HCT116 (cell line): ENCODE measurements at regions not wholly inside any gene's neighbourhood (a gene's known extent, or its start where the extent isn't known, plus 50 kb on each side); places are given as distances from the start of the nearest gene placed in this dataset.

Source experiments
- ATAC-seq: fragments of 200-7000 bp; cut with Tn5 transposase; 2 replicates; pipeline ENCODE4 v1.9.1; 2020; ENCODE audit warnings: mild to moderate bottlenecking, moderate library complexity
- BruUV-seq: library from RNA; stranded (reverse); fragments of 400-500 nt; replicated peaks from 2 replicates; lab custom pipeline; 2021; lab: Mats Ljungman, UMichigan
- CTCF ChIA-PET: fragments of 300-600 bp; sonication (Branson Sonifier 250); formaldehyde crosslinking; loops from one replicate; lab custom pipeline; 2021; ENCODE audit warnings: antibody characterized with exemption; lab: Charles Lee
- POLR2A ChIA-PET: fragments of 300-600, 350-600 bp; sonication (Branson Sonifier 250); formaldehyde crosslinking; loops from one replicate; lab custom pipeline; 2021; ENCODE audit warnings: antibody characterized with exemption; lab: Charles Lee
- RAD21 ChIA-PET, 2 experiments: fragments of 300-600 bp; sonication (Branson Sonifier 250); formaldehyde crosslinking; loops; one replicate each; lab custom pipeline; 2023; ENCODE audit warnings: low total read pairs in 2 of 2; ENCODE audit not compliant: uncharacterized antibody in 2 of 2, unreplicated experiment in 2 of 2, low non-redundant PET in 1 of 2; lab: Charles Lee
- DNase-seq: peaks from one replicate; pipeline ENCODE4 v3.0.0-alpha.2; 2010; ENCODE audit warnings: low read depth, low spot score
- H2AFZ ChIP-seq: fragments of 200-600 bp; shearing (Covaris generic), sonication (generic); 2 replicates; pipeline ENCODE4 v1.6.1; 2017; ENCODE audit warnings: low read depth, mixed run types, mixed read lengths, antibody characterized with exemption, low read length; ENCODE audit not compliant: poor library complexity, severe bottlenecking
- H3K27ac ChIP-seq: 2 replicates; pipeline ENCODE4 v1.5.1; 2012; ENCODE audit warnings: low read depth, low read length
- H3K27me3 ChIP-seq: fragments of 200-600 bp; sonication (generic); 2 replicates; pipeline ENCODE4 v1.6.1; 2016; ENCODE audit warnings: mixed run types, low read length, mixed read lengths; ENCODE audit not compliant: insufficient read depth
- H3K36me3 ChIP-seq, 2 experiments: fragments of 200-500 bp in 1 of 2; fragments of 200-600 bp in 1 of 2; sonication (Bioruptor generic) in 1 of 2; sonication (generic) in 1 of 2; 2 replicates each; pipeline versions ENCODE4 v1.5.1 to v1.6.1; 2014 to 2016; ENCODE audit warnings: low read length in 2 of 2, inconsistent platforms in 1 of 2, mixed read lengths in 1 of 2, mixed run types in 1 of 2; ENCODE audit not compliant: insufficient read depth in 2 of 2, control insufficient read depth in 1 of 2
- H3K4me1 ChIP-seq, 2 experiments: fragments of 200-600 bp in 1 of 2; sonication (generic) in 1 of 2; 2 replicates each; pipeline versions ENCODE4 v1.5.1 to v1.6.1; 2012 to 2017; ENCODE audit warnings: low read length in 2 of 2, inconsistent platforms in 1 of 2, mild to moderate bottlenecking in 1 of 2, mixed read lengths in 1 of 2, mixed run types in 1 of 2, moderate library complexity in 1 of 2; ENCODE audit not compliant: insufficient read depth in 2 of 2, control insufficient read depth in 1 of 2
- H3K4me2 ChIP-seq: fragments of 200-600 bp; sonication (generic); 2 replicates; pipeline ENCODE4 v1.6.1; 2017; ENCODE audit warnings: mixed run types, low read length, mixed read lengths
- H3K4me3 ChIP-seq, 2 experiments: fragments of 200-600 bp in 1 of 2; sonication (generic) in 1 of 2; replicated peaks in 1 of 2; 2 replicates each; pipeline ENCODE4 v1.5.1; 2011 to 2016; ENCODE audit warnings: low read length in 2 of 2, control low read depth in 1 of 2, low read depth in 1 of 2, mild to moderate bottlenecking in 1 of 2, mixed read lengths in 1 of 2, mixed run types in 1 of 2
- H3K79me2 ChIP-seq: fragments of 200-600 bp; sonication (generic); 2 replicates; pipeline ENCODE4 v1.6.1; 2017; ENCODE audit warnings: mild to moderate bottlenecking, mixed run types, low read length, moderate library complexity, mixed read lengths; ENCODE audit not compliant: insufficient read depth
- H3K9ac ChIP-seq: fragments of 200-600 bp; sonication (generic); 2 replicates; pipeline ENCODE4 v1.6.1; 2016; ENCODE audit warnings: low read length, mixed read lengths
- H3K9me2 ChIP-seq: fragments of 200-600 bp; sonication (generic), shearing (Covaris generic); 2 replicates; pipeline ENCODE4 v1.6.1; 2017; ENCODE audit warnings: mixed run types, mild to moderate bottlenecking, moderate library complexity; ENCODE audit not compliant: insufficient read depth
- H3K9me3 ChIP-seq, 2 experiments: fragments of 200-500 bp in 1 of 2; fragments of 200-600 bp in 1 of 2; sonication (Bioruptor generic) in 1 of 2; sonication (generic) in 1 of 2; 2 replicates each; pipeline ENCODE4 v1.6.1; 2014 to 2017; ENCODE audit warnings: low read length in 2 of 2, mixed read lengths in 2 of 2, inconsistent platforms in 1 of 2, low read depth in 1 of 2, mild to moderate bottlenecking in 1 of 2, mixed run types in 1 of 2, moderate library complexity in 1 of 2; ENCODE audit not compliant: control insufficient read depth in 1 of 2, insufficient read depth in 1 of 2
- H4K20me1 ChIP-seq: fragments of 200-600 bp; sonication (generic), shearing (Covaris generic); 2 replicates; pipeline ENCODE4 v1.6.1; 2017; ENCODE audit warnings: mixed run types, mild to moderate bottlenecking, moderate library complexity; ENCODE audit not compliant: insufficient read depth
- CBX3 ChIP-seq: IDR thresholded peaks from 2 replicates; pipeline ENCODE4 v1.6.1; 2012; ENCODE audit warnings: low read depth
- CEBPB ChIP-seq: IDR thresholded peaks from 2 replicates; pipeline ENCODE4 v1.6.1; 2012; ENCODE audit warnings: low read depth
- EZH2 ChIP-seq: fragments of 200-600 bp; sonication (generic); IDR thresholded peaks from 2 replicates; pipeline ENCODE4 v1.6.1; 2017; ENCODE audit warnings: antibody characterized with exemption, mixed run types
- EZH2phosphoT487 ChIP-seq: fragments of 200-600 bp; IDR thresholded peaks from 2 replicates; pipeline ENCODE4 v1.6.1; 2018; ENCODE audit warnings: antibody characterized with exemption, borderline replicate concordance
- FOSL1 ChIP-seq: IDR thresholded peaks from 2 replicates; pipeline ENCODE4 v1.6.1; 2012; ENCODE audit warnings: low read depth
- MAX ChIP-seq: IDR thresholded peaks from 2 replicates; pipeline ENCODE4 v1.6.1; 2012
- POLR2A ChIP-seq: IDR thresholded peaks from 2 replicates; pipeline ENCODE4 v1.7.0; 2011; ENCODE audit warnings: borderline replicate concordance; ENCODE audit not compliant: insufficient read depth, insufficient read length; ENCODE audit errors: extremely low read depth
- YY1 ChIP-seq: IDR thresholded peaks from 2 replicates; pipeline ENCODE4 v1.6.1; 2011; ENCODE audit warnings: low read length, low read depth, moderate library complexity, mild to moderate bottlenecking; ENCODE audit not compliant: insufficient replicate concordance; ENCODE audit errors: extremely low read depth
- ZFX ChIP-seq: fragments of 450-650 bp; IDR thresholded peaks from 2 replicates; pipeline ENCODE4 v1.6.1; 2017
- ZNF274 ChIP-seq: fragments of 200-500 bp; sonication (Bioruptor generic); IDR thresholded peaks from 2 replicates; pipeline ENCODE4 v1.6.1; 2014; ENCODE audit warnings: mild to moderate bottlenecking, low read depth, low read length, inconsistent platforms
- intact Hi-C: fragments of 100-400 bp; cut with micrococcal nuclease; formaldehyde crosslinking; loops from 2 replicates; pipeline ENCODE4 v1.10.0; 2022
- TF ChIP-seq, protein P1 (sequence below): IDR thresholded peaks from 2 replicates; pipeline ENCODE4 v1.6.1; 2012
- TF ChIP-seq, protein P2 (sequence below): IDR thresholded peaks from 2 replicates; pipeline ENCODE4 v1.6.1; 2012; ENCODE audit warnings: low read depth

GRCh38 chr9:100673249-100673648 lies 95.4 kb downstream of the CAVIN4 start (continued):
- TF ChIP-seq FOSL1 (no peak), ZFX (no peak)

DNA sequence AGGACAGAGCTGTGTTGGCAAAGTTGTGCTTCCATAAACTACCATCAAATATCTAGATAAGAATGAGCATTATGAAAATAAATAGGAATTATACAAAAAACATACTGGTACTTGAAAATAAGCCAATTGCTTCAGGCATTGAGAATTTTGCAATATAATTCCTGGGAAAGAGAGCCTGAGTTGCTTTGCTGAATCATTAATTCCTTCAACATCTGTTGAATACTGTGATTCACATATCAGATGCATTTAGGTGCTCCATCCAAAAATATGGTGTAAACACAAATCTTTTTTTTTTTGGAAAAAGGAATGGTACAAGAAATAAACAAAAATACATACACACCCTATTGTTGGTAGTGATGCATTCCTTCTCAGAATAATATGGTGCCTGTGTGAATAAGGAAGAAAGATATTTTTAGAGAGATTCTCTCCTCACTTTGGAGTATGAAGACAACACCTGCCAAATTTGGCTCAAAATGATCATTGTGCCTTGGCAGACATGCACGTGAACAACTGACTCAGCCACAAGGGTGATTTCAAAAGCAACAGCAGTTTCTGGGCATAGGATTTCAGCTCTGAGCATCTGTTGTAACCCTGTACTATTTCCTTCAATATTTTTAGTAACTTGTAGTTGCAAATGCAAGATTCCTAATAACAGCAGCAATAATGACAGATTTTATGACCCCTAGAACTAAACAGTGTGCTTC lies 96.7 kb downstream of the CAVIN4 start:
- CTCF ChIA-PET: no interaction called here
- TF ChIP-seq EZH2: no peak
- no peak for TF ChIP-seq MAX
- TF ChIP-seq, protein P1, sequence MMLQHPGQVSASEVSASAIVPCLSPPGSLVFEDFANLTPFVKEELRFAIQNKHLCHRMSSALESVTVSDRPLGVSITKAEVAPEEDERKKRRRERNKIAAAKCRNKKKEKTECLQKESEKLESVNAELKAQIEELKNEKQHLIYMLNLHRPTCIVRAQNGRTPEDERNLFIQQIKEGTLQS: no peak
- no peak for TF ChIP-seq POLR2A
- no peak for TF ChIP-seq FOSL1
- no peak for TF ChIP-seq ZFX
- TF ChIP-seq ZNF274: no peak
- TF ChIP-seq, protein P2, sequence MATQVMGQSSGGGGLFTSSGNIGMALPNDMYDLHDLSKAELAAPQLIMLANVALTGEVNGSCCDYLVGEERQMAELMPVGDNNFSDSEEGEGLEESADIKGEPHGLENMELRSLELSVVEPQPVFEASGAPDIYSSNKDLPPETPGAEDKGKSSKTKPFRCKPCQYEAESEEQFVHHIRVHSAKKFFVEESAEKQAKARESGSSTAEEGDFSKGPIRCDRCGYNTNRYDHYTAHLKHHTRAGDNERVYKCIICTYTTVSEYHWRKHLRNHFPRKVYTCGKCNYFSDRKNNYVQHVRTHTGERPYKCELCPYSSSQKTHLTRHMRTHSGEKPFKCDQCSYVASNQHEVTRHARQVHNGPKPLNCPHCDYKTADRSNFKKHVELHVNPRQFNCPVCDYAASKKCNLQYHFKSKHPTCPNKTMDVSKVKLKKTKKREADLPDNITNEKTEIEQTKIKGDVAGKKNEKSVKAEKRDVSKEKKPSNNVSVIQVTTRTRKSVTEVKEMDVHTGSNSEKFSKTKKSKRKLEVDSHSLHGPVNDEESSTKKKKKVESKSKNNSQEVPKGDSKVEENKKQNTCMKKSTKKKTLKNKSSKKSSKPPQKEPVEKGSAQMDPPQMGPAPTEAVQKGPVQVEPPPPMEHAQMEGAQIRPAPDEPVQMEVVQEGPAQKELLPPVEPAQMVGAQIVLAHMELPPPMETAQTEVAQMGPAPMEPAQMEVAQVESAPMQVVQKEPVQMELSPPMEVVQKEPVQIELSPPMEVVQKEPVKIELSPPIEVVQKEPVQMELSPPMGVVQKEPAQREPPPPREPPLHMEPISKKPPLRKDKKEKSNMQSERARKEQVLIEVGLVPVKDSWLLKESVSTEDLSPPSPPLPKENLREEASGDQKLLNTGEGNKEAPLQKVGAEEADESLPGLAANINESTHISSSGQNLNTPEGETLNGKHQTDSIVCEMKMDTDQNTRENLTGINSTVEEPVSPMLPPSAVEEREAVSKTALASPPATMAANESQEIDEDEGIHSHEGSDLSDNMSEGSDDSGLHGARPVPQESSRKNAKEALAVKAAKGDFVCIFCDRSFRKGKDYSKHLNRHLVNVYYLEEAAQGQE: no peak
- TF ChIP-seq CEBPB: no peak
- TF ChIP-seq YY1: no peak
- no peak for TF ChIP-seq CBX3
- TF ChIP-seq EZH2phosphoT487: no peak
- BruUV-seq: no TSS peak

More for the DNA sequence above, 96.7 kb downstream of the CAVIN4 start:
- Histone ChIP-seq H3K27ac (no peak overlapping the region), H3K27me3 (peaks cover 24% of the 10 kb centered on the region), H3K36me3 (no peaks in the 10 kb centered on the region), H2AFZ (no peak overlapping the region), H3K79me2 (no peaks in the 10 kb centered on the region), H3K4me3 (no peak overlapping the region), H3K4me1 (no peaks in the 10 kb centered on the region), H3K9ac (no peak overlapping the region), H3K4me2 (no peak overlapping the region), H3K9me3 (no peaks in the 10 kb centered on the region), H4K20me1 (no peaks in the 10 kb centered on the region), H3K9me2 (no peaks in the 10 kb centered on the region)
- no peak for DNase-seq
- RAD21 ChIA-PET: no interaction called here
- POLR2A ChIA-PET: no interaction called here
- ATAC-seq: no peak
- intact Hi-C loops: no loop called here
